ENCODE measurements at regions not wholly inside any gene's neighbourhood (a gene's known extent, or its start where the extent isn't known, plus 50 kb on each side); places are given as distances from the start of the nearest gene placed in this dataset.

DNA sequence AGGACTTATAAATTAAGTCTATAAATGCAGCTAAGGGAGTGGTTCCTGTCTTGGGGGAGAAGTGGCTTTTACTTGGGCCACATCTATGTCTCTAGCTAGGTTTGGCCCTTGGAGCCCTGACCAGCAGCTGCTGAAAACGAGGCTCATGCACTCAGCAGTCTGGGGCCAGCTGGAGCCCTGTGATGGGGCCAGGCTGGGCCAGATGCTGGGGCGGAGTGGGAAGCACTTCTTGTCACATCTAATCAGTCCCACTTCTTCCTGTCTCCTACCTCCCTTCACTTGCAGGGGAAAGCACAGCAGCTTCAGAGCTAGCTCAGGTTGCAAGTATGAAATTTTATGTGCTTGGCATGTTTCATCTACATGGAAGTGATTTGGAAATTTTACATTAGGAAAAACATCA, 209.9 kb upstream of the ROPN1 start:
- ATAC-seq: no peak

DNA sequence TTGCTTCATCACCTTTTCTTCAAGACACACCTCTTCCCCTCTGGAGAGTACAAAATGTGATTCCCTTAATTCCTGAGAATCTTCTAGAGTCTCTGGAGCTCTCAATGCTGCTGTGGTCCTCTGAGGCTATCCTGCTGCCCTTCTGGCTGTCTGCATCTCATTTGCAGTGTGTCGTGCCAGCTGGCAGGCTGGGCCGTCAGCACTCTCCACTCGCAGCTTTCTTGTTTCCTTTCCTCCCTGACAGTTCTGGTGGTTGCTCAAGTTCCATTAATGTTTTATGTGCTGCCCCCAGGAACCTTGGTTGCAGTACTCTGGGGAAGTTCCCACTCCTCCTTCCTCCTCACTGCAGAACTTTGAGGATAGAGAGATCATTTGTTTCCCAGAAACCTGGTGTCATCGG, 210.8 kb upstream of the ROPN1 start:
- ATAC-seq: no peak

DNA sequence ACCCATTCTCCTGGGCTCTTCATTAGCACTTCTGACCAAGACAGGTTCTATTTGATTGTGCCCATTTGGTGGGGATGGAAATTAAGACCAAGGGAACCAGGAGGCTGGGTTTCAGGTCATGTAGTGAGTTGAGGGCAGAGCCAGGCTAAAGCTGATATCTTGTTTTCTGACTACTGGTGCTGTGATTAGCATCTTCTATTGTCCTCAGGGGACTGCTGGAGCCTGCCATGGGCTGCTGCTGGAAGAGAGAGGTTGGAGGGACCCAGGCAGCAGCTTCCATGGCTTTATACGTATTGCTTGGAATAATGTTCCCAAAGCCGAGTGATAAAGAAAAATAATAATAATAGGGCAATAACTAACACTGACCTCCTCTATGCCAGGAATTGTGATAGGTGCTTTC, 211.4 kb upstream of the ROPN1 start:
- ATAC-seq: no peak

DNA sequence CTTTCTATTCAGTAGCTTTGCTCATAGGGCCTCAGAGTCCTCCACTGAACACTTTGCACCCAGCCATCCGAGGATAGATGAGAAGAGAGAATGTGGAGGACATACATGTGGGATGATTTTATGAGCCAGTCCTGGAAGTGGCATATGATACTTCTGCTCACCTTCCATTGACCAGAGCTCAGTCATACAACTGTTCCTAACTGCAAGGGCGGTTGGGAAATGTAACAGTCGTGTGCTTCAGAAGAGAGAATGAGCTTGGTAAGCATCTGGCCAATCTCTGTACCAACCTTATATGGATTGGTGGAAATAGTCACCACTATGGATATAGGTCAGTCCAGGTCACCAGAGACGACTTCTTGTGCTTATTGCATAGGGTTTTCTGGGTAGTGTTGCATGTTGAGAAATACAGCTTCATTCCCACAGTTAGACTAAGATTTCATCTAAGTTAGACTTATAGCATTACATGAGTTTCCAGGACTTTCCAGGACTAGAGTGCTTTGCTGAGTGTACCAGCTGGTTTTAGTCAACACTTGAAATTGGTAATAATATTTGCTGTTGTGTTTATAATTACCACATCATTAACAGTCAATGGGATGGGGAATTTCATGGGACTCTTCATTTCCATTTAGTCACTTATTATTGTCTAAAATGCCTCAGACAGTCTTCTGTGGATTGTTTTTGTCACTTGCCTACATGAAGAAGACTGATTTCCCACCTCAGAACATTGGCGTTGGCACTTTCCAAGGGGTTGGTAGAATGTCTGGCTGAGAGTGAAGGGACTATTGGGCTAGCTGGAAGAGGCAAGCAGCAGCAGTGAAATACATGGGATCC, 214.5 kb upstream of the ROPN1 start:
- no peak for ATAC-seq

DNA sequence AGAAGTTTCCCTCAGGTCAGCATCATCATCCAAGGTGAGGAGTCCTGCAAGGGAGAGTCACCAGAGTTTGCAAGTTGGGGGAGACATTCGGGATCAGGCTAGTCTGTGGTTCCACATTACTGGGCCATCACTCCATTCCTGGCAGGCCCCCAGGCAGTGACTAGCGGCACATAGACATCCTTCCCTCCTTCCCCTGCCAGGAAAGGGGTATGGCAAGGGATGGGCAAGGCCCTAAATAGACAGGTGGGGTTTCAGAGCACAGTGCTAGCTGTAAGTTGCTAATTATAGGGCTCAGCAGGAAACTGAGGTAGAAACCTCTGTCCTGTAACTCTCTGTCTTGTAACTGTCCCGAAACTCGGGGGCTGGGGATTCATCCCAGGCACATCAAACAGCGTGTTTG, 215.2 kb upstream of the ROPN1 start:
- no peak for ATAC-seq

DNA sequence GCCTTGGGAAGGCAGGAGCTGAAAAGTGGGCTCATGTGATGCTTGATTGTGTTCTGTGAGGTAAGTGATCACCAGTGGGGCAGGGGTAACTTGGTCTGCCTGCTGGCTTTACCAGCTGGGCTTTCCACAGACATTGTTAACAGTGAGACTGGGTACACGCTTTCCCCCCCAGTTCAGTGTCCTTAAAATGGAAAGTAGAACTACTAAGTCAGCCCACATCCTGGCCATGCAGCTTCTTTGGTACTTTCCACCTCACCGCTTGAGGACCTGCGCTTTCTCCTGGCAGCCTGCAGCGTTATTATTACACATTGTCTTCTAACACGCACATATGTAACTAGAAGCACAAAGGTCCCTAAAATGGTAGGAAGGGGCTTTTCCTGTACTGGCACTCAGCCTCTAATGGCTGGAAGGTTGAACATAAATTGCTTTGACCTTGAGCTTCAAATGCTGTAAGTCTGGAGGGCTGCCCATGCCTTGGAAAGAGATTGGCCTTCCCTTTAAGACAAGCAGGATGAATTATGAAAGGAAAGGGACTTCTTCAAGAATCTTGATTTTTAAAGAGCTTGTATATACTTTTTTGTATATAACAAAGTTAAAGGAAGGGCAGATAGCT, 216.1 kb upstream of the ROPN1 start:
- ATAC-seq: no peak

DNA sequence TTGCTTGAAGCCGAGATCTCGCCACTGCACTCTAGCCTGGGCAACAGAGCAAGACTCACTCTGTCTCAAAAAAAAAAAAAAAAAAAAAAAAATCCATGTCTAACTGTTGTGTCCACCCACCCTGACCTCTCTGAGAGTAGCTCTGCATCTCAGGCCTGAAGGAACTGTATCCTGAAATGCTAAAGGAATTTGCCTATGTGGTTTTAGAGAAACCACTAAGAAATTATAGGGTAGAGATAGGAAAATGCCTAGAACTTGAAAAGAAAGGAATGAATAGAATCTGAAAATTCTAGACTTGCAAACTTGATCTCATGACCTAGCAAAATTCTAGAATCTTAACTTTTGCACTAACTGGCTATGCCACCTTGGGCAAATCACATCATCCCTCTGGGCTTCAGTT, 217.5 kb upstream of the ROPN1 start:
- no peak for ATAC-seq

DNA sequence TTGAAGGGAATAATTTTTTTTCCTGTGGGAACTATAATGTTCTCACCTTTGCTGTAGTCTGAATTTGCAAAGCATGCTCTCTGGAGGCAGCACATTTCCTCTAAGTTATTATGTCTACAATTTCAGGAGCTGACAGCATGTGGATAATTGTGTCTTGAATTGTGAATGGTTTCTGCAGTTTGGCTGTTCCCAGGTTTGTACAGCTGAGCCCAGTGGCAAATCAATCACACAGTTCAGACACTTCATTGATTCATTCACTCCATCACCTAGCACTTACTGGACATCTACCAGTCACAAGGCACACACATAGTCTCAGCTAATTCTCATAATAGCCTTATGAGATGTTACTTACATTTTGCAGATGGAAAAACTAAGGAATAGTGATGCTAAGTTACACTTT, 219.0 kb upstream of the ROPN1 start:
- no peak for ATAC-seq

DNA sequence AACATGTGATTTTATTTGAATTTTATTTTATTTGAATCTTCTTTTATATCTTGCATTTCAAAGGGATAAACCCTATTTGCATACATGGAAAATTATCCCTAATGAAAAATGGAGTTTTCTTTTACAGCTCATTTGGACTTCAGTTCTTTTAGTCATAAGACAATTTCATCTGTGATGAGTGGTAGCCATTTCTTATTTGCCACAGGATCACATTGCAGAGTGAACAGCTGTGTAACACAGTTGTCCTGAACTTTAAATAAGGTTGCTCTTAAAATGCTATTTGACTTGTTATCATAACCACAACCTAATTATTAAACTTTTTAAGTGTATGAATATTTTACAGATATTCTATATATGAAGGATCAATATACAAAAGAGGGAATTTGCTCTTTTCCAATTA, 221.7 kb upstream of the ROPN1 start:
- ATAC-seq: no peak

DNA sequence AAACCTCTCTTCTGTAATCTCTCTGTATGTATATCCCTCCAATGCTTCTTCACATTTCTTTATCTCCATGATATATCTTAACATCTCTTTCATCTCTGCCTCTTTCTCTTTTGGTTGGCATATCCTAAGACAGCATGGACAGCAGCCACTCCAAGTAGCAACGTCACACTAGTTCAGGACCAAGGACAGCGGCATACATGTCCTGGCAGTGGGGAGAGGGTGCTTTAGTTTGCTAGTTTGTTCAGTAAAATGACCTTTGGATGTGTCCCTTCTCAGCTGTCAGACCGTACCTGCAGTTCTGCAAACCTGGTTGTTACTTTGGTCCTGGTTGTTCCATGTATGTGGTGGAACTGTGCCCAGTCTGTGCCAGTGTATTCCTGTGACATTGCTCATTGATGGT, 225.6 kb upstream of the ROPN1 start:
- ATAC-seq: no peak

DNA sequence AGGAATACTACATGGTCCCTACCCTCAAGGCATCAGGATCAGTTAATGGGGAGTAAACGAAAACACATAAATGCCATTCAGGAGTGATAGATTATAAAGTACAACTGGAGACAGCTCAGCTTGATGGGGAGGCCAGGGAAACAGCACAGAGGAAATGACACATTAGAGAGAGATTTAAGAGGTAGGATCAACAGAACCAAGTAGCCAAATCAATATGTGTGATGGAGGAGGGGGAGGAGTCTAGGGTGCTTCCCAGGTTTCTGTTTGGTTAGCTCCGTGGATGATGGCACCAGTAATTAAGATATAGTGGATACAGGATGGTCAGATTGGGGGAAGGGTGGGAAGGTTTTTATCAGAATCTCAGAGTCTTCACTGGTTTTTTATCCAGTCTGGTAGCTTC, 229.5 kb upstream of the ROPN1 start:
- no peak for ATAC-seq

DNA sequence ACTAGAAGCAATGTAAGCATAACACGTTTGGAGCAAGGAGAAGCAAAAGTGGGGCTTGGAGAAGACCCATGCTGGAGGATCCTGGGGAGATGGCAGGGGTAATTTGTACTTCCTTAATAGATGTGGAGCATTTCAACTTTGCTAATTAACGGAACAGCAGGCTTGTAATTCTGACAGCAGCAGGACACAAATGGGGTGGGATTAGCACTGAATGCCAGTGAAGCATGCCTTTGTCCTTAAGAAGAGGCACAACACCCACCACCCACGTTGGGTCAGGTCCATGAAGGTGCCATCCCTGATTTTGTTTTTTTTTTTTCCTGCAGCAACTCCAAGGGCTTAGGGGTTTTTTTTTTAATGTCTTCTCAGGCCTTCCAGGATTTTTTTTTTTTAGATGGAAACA, 231.9 kb upstream of the ROPN1 start:
- ATAC-seq: no peak

DNA sequence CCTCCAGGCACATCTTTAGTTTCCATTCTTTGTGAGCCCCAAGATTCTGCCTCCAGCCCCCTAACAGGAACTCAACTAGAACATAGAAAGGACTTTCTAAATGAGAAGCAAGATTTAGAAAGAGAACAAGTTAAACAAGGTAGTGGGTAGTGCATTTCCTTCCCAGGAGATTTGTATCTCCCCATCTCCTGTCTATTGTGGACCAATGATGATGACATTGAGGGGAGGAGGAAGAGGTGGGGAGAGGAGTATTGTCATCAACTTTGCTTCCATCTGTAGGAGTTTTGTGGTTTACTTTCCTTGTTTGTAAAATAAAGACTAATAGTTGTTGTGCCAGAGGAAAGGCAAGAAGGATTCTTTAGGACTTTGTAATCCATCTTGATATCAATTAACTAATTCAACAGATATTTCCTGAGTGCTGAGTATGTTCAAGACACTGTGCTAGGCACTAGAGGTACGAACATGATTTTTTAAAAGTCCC, 235.3 kb upstream of the ROPN1 start:
- no peak for ATAC-seq

DNA sequence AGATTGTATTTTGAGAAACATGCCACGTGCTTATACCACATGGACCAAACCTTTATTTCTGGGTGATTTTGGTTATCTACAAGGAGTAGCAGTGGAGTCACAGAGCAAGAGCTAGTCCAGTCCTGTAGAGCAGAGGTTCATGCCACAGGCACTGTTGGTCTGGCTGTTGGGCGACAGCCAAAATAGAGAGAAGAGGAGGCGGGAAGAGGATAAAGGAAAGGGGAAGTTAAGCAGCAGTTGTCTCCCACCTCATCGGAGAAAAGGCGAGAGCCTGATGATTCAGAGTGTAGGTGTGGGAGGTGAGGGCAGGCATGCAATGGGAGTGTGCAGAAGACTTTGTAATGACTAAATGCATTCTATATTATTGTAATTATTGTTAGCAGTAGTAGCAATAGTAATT, 237.5 kb upstream of the ROPN1 start:
- ATAC-seq: no peak

DNA sequence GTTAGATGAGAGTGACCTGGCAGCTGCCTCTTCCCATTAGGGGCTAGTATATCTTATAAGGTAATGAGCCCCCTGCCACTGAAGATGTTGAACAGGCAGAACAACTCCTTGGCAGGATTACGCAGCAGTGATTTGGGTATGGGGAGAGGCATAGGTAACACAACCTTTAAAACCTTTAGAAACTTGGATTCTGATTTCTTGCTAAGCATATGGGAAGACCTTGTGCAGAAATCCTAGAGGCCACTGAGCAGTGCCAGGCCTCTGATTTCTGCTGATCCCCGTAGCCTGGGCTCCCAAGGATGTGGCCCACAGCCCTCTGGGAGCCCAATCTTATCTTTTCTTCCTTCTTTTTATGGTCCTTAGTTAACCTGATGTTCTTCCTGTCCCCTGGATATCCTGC, 237.9 kb upstream of the ROPN1 start:
- ATAC-seq: no peak

DNA sequence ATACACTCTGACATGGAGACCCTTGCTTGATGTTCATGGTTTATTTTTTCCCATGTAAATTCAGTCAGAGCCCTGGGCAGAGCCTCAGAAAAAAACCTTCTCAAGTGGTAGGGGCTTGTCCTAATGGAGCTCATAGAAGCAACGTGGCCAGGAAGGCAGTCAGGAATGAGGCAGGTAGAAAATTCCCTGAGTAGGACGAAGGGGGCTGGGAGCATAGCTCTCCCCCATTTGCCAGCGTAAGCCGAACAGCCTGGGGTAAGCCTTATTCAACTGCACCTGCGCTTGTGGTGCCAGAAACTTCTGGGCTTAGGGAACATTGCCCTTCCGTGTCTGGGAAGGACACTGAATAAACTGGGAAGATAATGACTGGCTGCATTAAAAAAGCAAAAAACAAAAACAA, 238.5 kb upstream of the ROPN1 start:
- ATAC-seq: no peak

DNA sequence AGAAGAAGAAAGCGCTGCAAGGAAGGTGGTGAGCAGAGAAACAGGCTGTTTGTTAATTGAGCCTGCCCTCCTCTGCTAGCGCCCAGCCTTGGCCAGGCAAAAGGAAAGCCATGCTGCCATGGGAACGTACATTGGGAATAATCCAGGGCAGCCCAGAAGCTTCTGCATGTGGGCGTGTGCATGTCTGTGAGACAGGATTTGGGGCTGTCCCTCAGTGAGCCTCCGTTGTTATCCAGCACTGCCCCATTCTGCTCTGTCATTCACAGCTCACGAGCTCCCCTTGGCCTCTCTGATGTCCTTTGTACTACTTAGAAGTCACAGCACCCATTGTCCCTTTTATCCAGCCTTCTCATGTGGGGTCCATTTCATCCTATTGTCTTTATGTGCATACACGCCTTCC, 239.1 kb upstream of the ROPN1 start:
- no peak for ATAC-seq

DNA sequence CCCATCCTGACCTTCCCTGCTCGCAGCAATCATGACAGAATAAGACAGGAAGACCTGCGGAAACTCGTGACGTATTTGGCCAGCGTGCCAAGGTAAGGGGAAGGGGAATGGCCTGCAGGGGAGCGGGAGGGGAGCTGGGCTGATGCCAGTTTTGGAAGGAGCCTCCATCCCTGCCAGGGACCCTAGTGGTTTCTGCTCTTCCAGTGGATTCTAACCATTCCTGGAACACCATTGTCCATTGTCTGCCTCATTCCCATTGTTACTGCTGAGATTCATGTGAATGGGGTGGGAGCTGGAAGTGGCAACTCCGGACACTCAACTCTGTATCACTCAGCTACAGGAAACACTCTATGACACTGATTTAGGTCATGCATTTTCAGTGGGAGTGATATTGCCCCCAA, 242.9 kb upstream of the ROPN1 start:
- ATAC-seq: no peak

DNA sequence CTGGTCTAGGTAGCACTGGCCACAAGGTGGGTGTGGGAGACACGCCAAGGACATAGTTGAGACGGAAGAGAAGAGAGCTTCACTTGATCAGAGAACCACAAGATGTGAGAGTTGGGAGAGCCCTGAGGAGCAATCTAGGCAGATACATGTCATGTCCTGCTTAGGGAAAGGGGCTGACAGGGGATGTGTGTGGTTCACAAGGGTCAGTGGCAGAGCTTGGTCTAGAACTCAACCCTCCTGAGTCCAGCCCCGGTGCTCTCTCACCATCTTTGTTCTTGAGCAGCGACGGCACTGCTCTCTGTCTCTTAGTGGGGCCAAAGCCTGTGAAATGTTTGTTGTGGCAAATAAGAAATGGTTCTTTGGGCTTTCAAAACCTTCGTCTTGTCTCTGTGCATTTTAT, 243.5 kb upstream of the ROPN1 start:
- ATAC-seq: peak in 1 of 2 donors; percentile 7

DNA sequence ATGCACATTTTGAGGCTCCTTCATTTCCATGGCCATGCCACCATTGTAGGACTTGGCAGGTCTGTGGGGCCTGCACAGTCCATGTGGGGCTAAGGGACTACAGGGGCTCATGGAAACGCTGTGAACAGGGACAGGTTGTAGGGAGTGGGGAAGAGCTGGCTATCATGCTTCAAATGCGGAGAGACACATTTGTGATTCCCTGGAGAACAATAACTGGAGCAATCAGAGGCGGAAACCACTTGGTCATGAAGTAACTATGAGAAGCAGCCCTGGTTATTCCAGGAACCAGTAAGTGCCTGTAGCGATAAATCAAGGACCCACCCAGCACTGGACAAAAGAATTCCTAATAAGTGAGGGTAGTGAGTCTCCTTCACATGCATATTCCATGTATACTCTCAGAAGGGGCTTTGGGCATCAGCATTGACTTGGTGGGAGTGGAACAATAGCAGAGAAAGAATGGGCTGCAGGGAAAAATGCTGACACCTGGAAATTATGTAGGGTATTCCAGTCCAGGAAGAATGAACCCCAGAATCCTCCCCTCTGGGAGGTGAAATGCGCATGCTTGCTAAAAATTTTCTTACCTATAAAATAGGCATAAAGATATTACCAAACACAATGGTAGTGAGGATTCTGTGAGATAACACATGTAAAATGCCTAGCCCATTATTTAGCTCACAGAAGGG, 251.4 kb upstream of the ROPN1 start:
- ATAC-seq: no peak

DNA sequence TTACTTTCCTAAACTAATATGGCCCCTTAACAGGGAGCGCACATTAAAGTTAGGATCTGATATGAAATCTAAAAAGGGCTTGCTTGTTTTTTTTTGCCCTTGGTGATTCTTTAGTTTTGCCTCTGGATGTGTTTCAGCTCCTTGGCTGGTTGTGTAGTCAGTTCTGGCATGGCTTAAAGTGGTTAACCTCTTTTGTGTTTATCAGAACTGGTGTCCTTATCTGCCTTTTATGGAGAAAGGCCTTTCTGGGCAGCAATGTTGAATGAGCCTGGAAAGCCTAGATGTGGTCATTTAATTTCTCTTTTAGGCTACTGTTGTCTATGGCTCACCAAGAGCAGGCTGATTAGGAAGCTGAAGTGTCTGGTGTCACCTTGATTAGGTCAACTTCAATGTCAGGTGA, 254.5 kb upstream of the ROPN1 start:
- ATAC-seq: no peak

DNA sequence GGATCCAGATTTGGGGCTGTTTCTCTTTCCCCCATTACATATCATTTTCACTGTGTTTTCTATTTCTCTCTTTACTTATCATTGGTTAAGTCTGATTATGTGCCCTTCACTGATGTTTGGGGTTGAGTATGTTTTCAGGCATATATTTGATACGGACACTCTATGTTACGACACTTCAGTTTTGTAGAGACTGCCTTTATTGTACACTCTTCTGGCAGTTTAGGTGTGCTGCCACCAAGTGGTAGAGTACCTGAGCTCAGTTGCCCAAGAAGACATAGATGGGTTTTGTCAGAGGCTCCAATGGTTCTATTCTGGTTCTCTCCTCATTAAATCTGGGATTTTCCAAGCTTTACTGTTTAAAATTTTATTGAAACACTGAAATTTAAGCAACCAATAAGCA, 255.0 kb upstream of the ROPN1 start:
- ATAC-seq: no peak

DNA sequence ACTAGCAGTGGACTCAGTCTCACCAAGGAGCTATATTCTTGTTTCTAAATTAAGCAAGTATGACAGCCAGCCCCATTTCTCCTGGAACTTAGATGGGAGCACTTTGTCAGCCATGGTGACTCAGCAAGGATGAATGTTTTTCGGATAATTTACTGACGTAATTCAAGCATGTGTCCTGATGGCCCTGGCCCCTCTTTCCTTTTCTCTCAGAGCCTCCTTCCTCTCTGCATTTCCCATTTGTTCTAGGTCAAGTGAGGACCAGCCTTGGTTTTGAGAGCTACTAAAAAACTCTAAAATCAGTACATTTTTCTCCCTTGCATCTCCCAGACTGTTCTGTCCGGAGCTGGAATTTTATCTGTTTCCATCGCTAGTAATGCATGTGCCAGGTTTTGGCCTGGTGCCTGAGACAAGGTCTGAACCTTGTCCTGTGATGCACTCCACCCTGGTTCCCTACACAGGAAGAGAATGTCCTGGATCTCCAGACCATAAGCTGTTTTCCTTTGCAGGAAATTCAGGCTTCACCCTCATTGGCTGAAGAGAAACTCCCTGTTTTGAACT, 256.6 kb upstream of the ROPN1 start:
- ATAC-seq: no peak

DNA sequence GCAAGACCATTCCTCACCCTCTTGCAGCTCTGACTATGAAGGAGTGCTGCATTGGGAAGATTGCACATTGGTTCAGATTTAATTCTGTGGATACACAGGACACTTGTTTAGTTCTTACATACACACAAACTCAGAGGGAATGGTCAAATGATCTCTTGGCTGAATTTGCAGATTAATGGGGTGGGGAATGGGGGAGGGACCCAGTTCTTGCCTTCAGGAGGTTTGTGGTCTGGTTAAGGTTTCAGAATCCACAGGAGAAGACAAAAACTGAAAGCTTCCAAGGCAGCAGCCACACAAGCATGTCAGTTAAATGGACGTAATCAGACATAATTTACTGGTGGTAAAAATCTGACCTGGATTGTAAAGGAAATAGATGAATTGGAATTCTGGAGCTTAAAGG, 257.1 kb upstream of the ROPN1 start:
- no peak for ATAC-seq

All from activated CD4-positive, CD25-positive, alpha-beta regulatory T cell treated with anti-CD3 and anti-CD28 coated beads, Interleukin-2, amount 50 U/mL, for 24 hours (primary cell).